ENCODE measurements at regions not wholly inside any gene's neighbourhood (a gene's known extent, or its start where the extent isn't known, plus 50 kb on each side); places are given as distances from the start of the nearest gene placed in this dataset.

GRCh38 chr9:105967248-105967647 is 272.9 kb downstream of the TMEM38B start:
- H3K27me3 ChIP-seq: no peaks in the 10 kb centered on the region
- no peaks in the 10 kb centered on the region for H3K4me1 ChIP-seq
- TF ChIP-seq EP300 (IDR thresholded peaks at IDR 0.05; ENCODE audit: low read depth) (no peak), POLR2A (IDR thresholded peaks at IDR 0.05) (no peak), POLR2AphosphoS5 (IDR thresholded peaks at IDR 0.05) (no peak), CTCF (IDR thresholded peaks at IDR 0.05) (no peak)
- no peaks in the 10 kb centered on the region for H3K36me3 ChIP-seq
- H3K27ac ChIP-seq: no peak overlapping the region
- DNase-seq: no peak
- in situ Hi-C loops (cut with MboI; ENCODE audit: low pct_ligation_motif_present in 1 of 4, low pct_unique_long_range_greater_than_20kb in 1 of 4, low sequenced_read_pairs in 3 of 4) (no loop called here), intact Hi-C loops (cut with DNase I; ENCODE audit: low total_unique reads) (no loop called here)
- 50 to 74% methylated on average over 1 of the region's 1 CpG for WGBS, 2 donors (ENCODE audit: low coverage in 1 of 2)
- no peak overlapping the region for H3K4me3 ChIP-seq
- no peaks in the 10 kb centered on the region for H3K9me3 ChIP-seq

GRCh38 chr9:105967797-105968196 is 273.5 kb downstream of the TMEM38B start:
- H3K9me3 ChIP-seq: no peaks in the 10 kb centered on the region
- 38 to 47% methylated on average over 2 of the region's 2 CpGs for WGBS, 2 donors (ENCODE audit: low coverage in 1 of 2)

GRCh38 chr9:105968811-105969466 is 274.6 kb downstream of the TMEM38B start:
- TF ChIP-seq POLR2A (IDR thresholded peaks at IDR 0.05) (no peak), CTCF (IDR thresholded peaks at IDR 0.05) (no peak), EP300 (IDR thresholded peaks at IDR 0.05; ENCODE audit: low read depth) (no peak), POLR2AphosphoS5 (IDR thresholded peaks at IDR 0.05) (no peak)
- intact Hi-C loops (cut with DNase I; ENCODE audit: low total_unique reads): no loop called here
- Histone ChIP-seq H3K27me3 (no peaks in the 10 kb centered on the region), H3K4me1 (no peaks in the 10 kb centered on the region), H3K9me3 (no peaks in the 10 kb centered on the region), H3K27ac (no peak overlapping the region), H3K4me3 (no peak overlapping the region), H3K36me3 (no peaks in the 10 kb centered on the region)
- no peak for DNase-seq
- 87 to 97% methylated on average over 3 to 4 of the region's 4 CpGs for WGBS, 2 donors (ENCODE audit: low coverage in 1 of 2)
- in situ Hi-C loops (cut with MboI; ENCODE audit: low pct_ligation_motif_present in 1 of 4, low pct_unique_long_range_greater_than_20kb in 1 of 4, low sequenced_read_pairs in 3 of 4): no loop called here

More at GRCh38 chr9:105967797-105968196, 273.5 kb downstream of the TMEM38B start:
- Histone ChIP-seq H3K27me3 (no peaks in the 10 kb centered on the region), H3K4me1 (no peaks in the 10 kb centered on the region), H3K4me3 (no peak overlapping the region), H3K36me3 (no peaks in the 10 kb centered on the region), H3K27ac (no peak overlapping the region)
- in situ Hi-C loops (cut with MboI; ENCODE audit: low pct_ligation_motif_present in 1 of 4, low pct_unique_long_range_greater_than_20kb in 1 of 4, low sequenced_read_pairs in 3 of 4) (no loop called here), intact Hi-C loops (cut with DNase I; ENCODE audit: low total_unique reads) (no loop called here)
- no peak for DNase-seq
- TF ChIP-seq POLR2A (IDR thresholded peaks at IDR 0.05): no peak
- TF ChIP-seq POLR2AphosphoS5 (IDR thresholded peaks at IDR 0.05): no peak

GRCh38 chr9:105969636-105970035 is 275.3 kb downstream of the TMEM38B start:
- in situ Hi-C loops (cut with MboI; ENCODE audit: low pct_ligation_motif_present in 1 of 4, low pct_unique_long_range_greater_than_20kb in 1 of 4, low sequenced_read_pairs in 3 of 4): no loop called here
- Histone ChIP-seq H3K27ac (no peak overlapping the region), H3K4me3 (no peak overlapping the region), H3K9me3 (no peaks in the 10 kb centered on the region), H3K36me3 (no peaks in the 10 kb centered on the region), H3K27me3 (no peaks in the 10 kb centered on the region), H3K4me1 (no peaks in the 10 kb centered on the region)
- WGBS, 2 donors (ENCODE audit: low coverage in 1 of 2): 60 to 64% methylated on average over 1 of the region's 1 CpG
- TF ChIP-seq POLR2A (IDR thresholded peaks at IDR 0.05) (no peak), CTCF (IDR thresholded peaks at IDR 0.05) (no peak), EP300 (IDR thresholded peaks at IDR 0.05; ENCODE audit: low read depth) (no peak), POLR2AphosphoS5 (IDR thresholded peaks at IDR 0.05) (no peak)
- intact Hi-C loops (cut with DNase I; ENCODE audit: low total_unique reads): no loop called here
- no peak for DNase-seq

GRCh38 chr9:105971986-105972385 is 277.6 kb downstream of the TMEM38B start:
- H3K4me3 ChIP-seq: no peak overlapping the region
- TF ChIP-seq CTCF (IDR thresholded peaks at IDR 0.05) (no peak), POLR2A (IDR thresholded peaks at IDR 0.05) (no peak), POLR2AphosphoS5 (IDR thresholded peaks at IDR 0.05) (no peak), EP300 (IDR thresholded peaks at IDR 0.05; ENCODE audit: low read depth) (no peak)

More at GRCh38 chr9:105971986-105972385, 277.6 kb downstream of the TMEM38B start:
- Histone ChIP-seq H3K36me3 (no peaks in the 10 kb centered on the region), H3K9me3 (no peaks in the 10 kb centered on the region), H3K4me1 (no peaks in the 10 kb centered on the region), H3K27ac (no peak overlapping the region), H3K27me3 (no peaks in the 10 kb centered on the region)
- WGBS, 2 donors (ENCODE audit: low coverage in 1 of 2): 55 to 69% methylated on average over 1 to 2 of the region's 2 CpGs
- in situ Hi-C loops (cut with MboI; ENCODE audit: low pct_ligation_motif_present in 1 of 4, low pct_unique_long_range_greater_than_20kb in 1 of 4, low sequenced_read_pairs in 3 of 4) (no loop called here), intact Hi-C loops (cut with DNase I; ENCODE audit: low total_unique reads) (no loop called here)
- no peak for DNase-seq
